Loucy (cell line): ENCODE measurements at regions not wholly inside any gene's neighbourhood (a gene's known extent, or its start where the extent isn't known, plus 50 kb on each side); places are given as distances from the start of the nearest gene placed in this dataset.

Experiments used
- CTCF ChIP-seq: fragments of 200-600 bp; sonication (generic); conservative IDR thresholded peaks from 2 replicates; pipeline ENCODE4 v1.5.1; 2014; ENCODE audit warnings: mild to moderate bottlenecking, antibody characterized with exemption, low read length
- EZH2phosphoT487 ChIP-seq: fragments of 200-600 bp; IDR thresholded peaks from 2 replicates; pipeline ENCODE4 v1.6.1; 2018; ENCODE audit warnings: antibody characterized with exemption, mild to moderate bottlenecking, moderate library complexity, borderline replicate concordance

- no peak for TF ChIP-seq CTCF
- TF ChIP-seq EZH2phosphoT487 = no peak
Observed at GRCh38 chr6:169899481-169900145, 148.2 kb downstream of the ERMARD start.
